ENCODE measurements at regions not wholly inside any gene's neighbourhood (a gene's known extent, or its start where the extent isn't known, plus 50 kb on each side); places are given as distances from the start of the nearest gene placed in this dataset.
"Not testable (repeated sequence)": the region's sequence is repeated elsewhere in the genome, so short reads cannot be mapped to it uniquely, and the experiment has no call there.

GRCh38 chr5:177664737-177665136 lies 64.8 kb downstream of the B4GALT7 start:
- H3K36me3 Mint-ChIP-seq, ATAC-seq, H3K4me3 Mint-ChIP-seq, H3K27me3 Mint-ChIP-seq, H3K27ac Mint-ChIP-seq, H3K9me3 Mint-ChIP-seq: not testable (repeated sequence)
- peaks cover 28% of the 10 kb centered on the region for H3K4me1 Mint-ChIP-seq

- H3K9me3 Mint-ChIP-seq, H3K4me3 Mint-ChIP-seq, H3K27ac Mint-ChIP-seq, H3K36me3 Mint-ChIP-seq, ATAC-seq, H3K27me3 Mint-ChIP-seq: not testable (repeated sequence)
- H3K4me1 Mint-ChIP-seq, result peaks cover 24% of the 10 kb centered on the region
Measured at GRCh38 chr5:177665172-177665571, 65.2 kb downstream of the B4GALT7 start.

GRCh38 chr5:177665960-177666359 lies 66.0 kb downstream of the B4GALT7 start:
- H3K4me1 Mint-ChIP-seq, result peaks cover 18% of the 10 kb centered on the region
- H3K36me3 Mint-ChIP-seq, H3K27ac Mint-ChIP-seq, H3K4me3 Mint-ChIP-seq, H3K27me3 Mint-ChIP-seq, H3K9me3 Mint-ChIP-seq, ATAC-seq: not testable (repeated sequence)

- not testable (repeated sequence) for H3K27me3 Mint-ChIP-seq, H3K27ac Mint-ChIP-seq, H3K9me3 Mint-ChIP-seq, H3K36me3 Mint-ChIP-seq, H3K4me3 Mint-ChIP-seq
- H3K4me1 Mint-ChIP-seq, result peaks cover 11% of the 10 kb centered on the region
- ATAC-seq, result peak; percentile 47
Measured at GRCh38 chr5:177671035-177671754, 71.3 kb downstream of the B4GALT7 start.

GRCh38 chr5:177671755-177672690 lies 72.1 kb downstream of the B4GALT7 start:
- H3K36me3 Mint-ChIP-seq, H3K9me3 Mint-ChIP-seq, H3K4me1 Mint-ChIP-seq, H3K27ac Mint-ChIP-seq, H3K27me3 Mint-ChIP-seq, H3K4me3 Mint-ChIP-seq: not testable (repeated sequence)
- ATAC-seq, result peak; percentile 92
